Immature natural killer cell (primary cell): ENCODE measurements at regions not wholly inside any gene's neighbourhood (a gene's known extent, or its start where the extent isn't known, plus 50 kb on each side); places are given as distances from the start of the nearest gene placed in this dataset.
"Not testable (repeated sequence)": the region's sequence is repeated elsewhere in the genome, so short reads cannot be mapped to it uniquely, and the experiment has no call there.

Experiments used
- DNase-seq, 3 donors: peaks; one replicate each; pipeline ENCODE4 v3.0.0; 2022; ENCODE audit warnings: mixed read lengths in 1 of 3
- H3K27ac Mint-ChIP-seq, 6 donors: one replicate each; pipeline ENCODE4 v1.8.0; 2020; ENCODE audit warnings: mixed read lengths in 6 of 6, mild to moderate bottlenecking in 5 of 6, inconsistent platforms in 4 of 6, moderate library complexity in 3 of 6
- H3K27me3 Mint-ChIP-seq, 3 donors: one replicate each; pipeline ENCODE4 v1.8.0; 2020 to 2021; ENCODE audit warnings: low read depth in 3 of 3, mild to moderate bottlenecking in 3 of 3, mixed read lengths in 3 of 3, moderate library complexity in 3 of 3, inconsistent platforms in 1 of 3
- H3K36me3 Mint-ChIP-seq, 3 donors: one replicate each; pipeline ENCODE4 v1.8.0; 2020; ENCODE audit warnings: mixed read lengths in 3 of 3, inconsistent platforms in 2 of 3, mild to moderate bottlenecking in 2 of 3
- H3K4me1 Mint-ChIP-seq, 2 donors: one replicate each; pipeline ENCODE4 v1.8.0; 2020; ENCODE audit warnings: inconsistent platforms in 2 of 2, mild to moderate bottlenecking in 2 of 2, mixed read lengths in 2 of 2, moderate library complexity in 1 of 2
- H3K4me3 Mint-ChIP-seq, 5 donors: one replicate each; pipeline ENCODE4 v1.8.0; 2020; ENCODE audit warnings: mild to moderate bottlenecking in 5 of 5, mixed read lengths in 5 of 5, inconsistent platforms in 3 of 5, moderate library complexity in 3 of 5
- H3K9me3 Mint-ChIP-seq, 6 donors: one replicate each; pipeline ENCODE4 v1.8.0; 2020; ENCODE audit warnings: mild to moderate bottlenecking in 6 of 6, mixed read lengths in 6 of 6, inconsistent platforms in 4 of 6, moderate library complexity in 3 of 6

GRCh38 chr14:95597784-95598211 lies 62.9 kb downstream of the GLRX5 start:
- Mint-ChIP-seq H3K4me1 (no peaks in the 10 kb centered on the region), H3K9me3 (no peaks in the 10 kb centered on the region), H3K36me3 (no peaks in the 10 kb centered on the region), H3K4me3 (no peak overlapping the region), H3K27ac (no peak overlapping the region), H3K27me3 (peaks cover 2 to 10% (median 9%) of the 10 kb centered on the region in 3 donors)
- no peak for DNase-seq

GRCh38 chr14:95601650-95602049 lies 66.8 kb downstream of the GLRX5 start:
- Mint-ChIP-seq H3K27me3 (peaks cover 3 to 10% (median 9%) of the 10 kb centered on the region in 3 donors), H3K4me1 (no peaks in the 10 kb centered on the region), H3K36me3 (no peaks in the 10 kb centered on the region), H3K9me3 (peaks cover 0 to 1% (median 0%) of the 10 kb centered on the region in 6 donors), H3K27ac (no peak overlapping the region), H3K4me3 (no peak overlapping the region)
- no peak for DNase-seq

- H3K36me3 Mint-ChIP-seq: no peaks in the 10 kb centered on the region
- DNase-seq: no peak
- peaks cover 0 to 1% (median 0%) of the 10 kb centered on the region in 6 donors for H3K9me3 Mint-ChIP-seq
- no peaks in the 10 kb centered on the region for H3K4me1 Mint-ChIP-seq
- H3K4me3 Mint-ChIP-seq: no peak overlapping the region
- no peak overlapping the region for H3K27ac Mint-ChIP-seq
- peaks cover 3 to 10% (median 8%) of the 10 kb centered on the region in 3 donors for H3K27me3 Mint-ChIP-seq
Measured at GRCh38 chr14:95603415-95603814, 68.6 kb downstream of the GLRX5 start.

GRCh38 chr14:95606266-95606665 lies 71.4 kb downstream of the GLRX5 start:
- Mint-ChIP-seq H3K27me3 (peaks cover 1 to 14% (median 3%) of the 10 kb centered on the region in 3 donors), H3K36me3 (no peaks in the 10 kb centered on the region), H3K27ac (no peak overlapping the region), H3K4me3 (no peak overlapping the region), H3K9me3 (peaks cover 0 to 1% (median 0%) of the 10 kb centered on the region in 6 donors), H3K4me1 (no peaks in the 10 kb centered on the region)
- DNase-seq: no peak

- H3K27ac Mint-ChIP-seq: no peak overlapping the region
- peaks cover 3 to 19% (median 6%) of the 10 kb centered on the region in 3 donors for H3K27me3 Mint-ChIP-seq
- no peaks in the 10 kb centered on the region for H3K36me3 Mint-ChIP-seq
- H3K9me3 Mint-ChIP-seq: peaks cover 0 to 1% (median 0%) of the 10 kb centered on the region in 6 donors
- DNase-seq: no peak
- H3K4me1 Mint-ChIP-seq: no peaks in the 10 kb centered on the region
- H3K4me3 Mint-ChIP-seq: no peak overlapping the region
Measured at GRCh38 chr14:95608637-95609235, 73.9 kb downstream of the GLRX5 start.

GRCh38 chr14:95609398-95609990 lies 74.6 kb downstream of the GLRX5 start:
- DNase-seq: no peak
- H3K27me3 Mint-ChIP-seq: peaks cover 3 to 19% (median 6%) of the 10 kb centered on the region in 3 donors
- no peaks in the 10 kb centered on the region for H3K4me1 Mint-ChIP-seq
- H3K9me3 Mint-ChIP-seq: peaks cover 0 to 1% (median 0%) of the 10 kb centered on the region in 6 donors
- H3K36me3 Mint-ChIP-seq: no peaks in the 10 kb centered on the region
- no peak overlapping the region for H3K4me3 Mint-ChIP-seq
- no peak overlapping the region for H3K27ac Mint-ChIP-seq

- Mint-ChIP-seq H3K27ac (no peak overlapping the region), H3K36me3 (no peaks in the 10 kb centered on the region), H3K4me3 (no peak overlapping the region), H3K9me3 (no peaks in the 10 kb centered on the region), H3K4me1 (no peaks in the 10 kb centered on the region), H3K27me3 (peaks cover 3 to 19% (median 3%) of the 10 kb centered on the region in 3 donors)
- no peak for DNase-seq
Measured at GRCh38 chr14:95611293-95611880, 74.8 kb upstream of the TCL1B start.

GRCh38 chr14:95614349-95614748 lies 71.9 kb upstream of the TCL1B start:
- no peak for DNase-seq
- H3K36me3 Mint-ChIP-seq: no peaks in the 10 kb centered on the region
- H3K9me3 Mint-ChIP-seq: no peaks in the 10 kb centered on the region
- no peaks in the 10 kb centered on the region for H3K4me1 Mint-ChIP-seq
- H3K4me3 Mint-ChIP-seq: no peak overlapping the region
- H3K27me3 Mint-ChIP-seq: peaks cover 3 to 15% (median 3%) of the 10 kb centered on the region in 3 donors
- H3K27ac Mint-ChIP-seq: no peak overlapping the region

- Mint-ChIP-seq H3K9me3 (no peaks in the 10 kb centered on the region), H3K4me1 (no peaks in the 10 kb centered on the region), H3K27me3 (peaks cover 2 to 7% (median 6%) of the 10 kb centered on the region in 3 donors), H3K36me3 (no peaks in the 10 kb centered on the region), H3K27ac (no peak overlapping the region), H3K4me3 (no peak overlapping the region)
- DNase-seq: no peak
Measured at GRCh38 chr14:95616745-95617144, 69.5 kb upstream of the TCL1B start.

GRCh38 chr14:95619785-95620417 lies 66.3 kb upstream of the TCL1B start:
- H3K27ac Mint-ChIP-seq: peak overlapping the region in 1 of 6 donors; percentile 31
- DNase-seq: no peak
- no peaks in the 10 kb centered on the region for H3K36me3 Mint-ChIP-seq
- H3K4me3 Mint-ChIP-seq: peak overlapping the region in 1 of 5 donors; percentile 44
- no peaks in the 10 kb centered on the region for H3K9me3 Mint-ChIP-seq
- H3K27me3 Mint-ChIP-seq: peaks cover 2 to 3% (median 3%) of the 10 kb centered on the region in 3 donors
- H3K4me1 Mint-ChIP-seq: no peaks in the 10 kb centered on the region

- Mint-ChIP-seq H3K4me1 (no peaks in the 10 kb centered on the region), H3K27me3 (peaks cover 3 to 7% (median 5%) of the 10 kb centered on the region in 3 donors), H3K4me3 (peak overlapping the region in 2 of 5 donors; percentile 64 to 86), H3K36me3 (no peaks in the 10 kb centered on the region), H3K27ac (peak overlapping the region in 2 of 6 donors; percentile 75 to 79), H3K9me3 (peaks cover 0 to 3% (median 0%) of the 10 kb centered on the region in 6 donors)
- DNase-seq: peak in 1 of 3 donors; percentile 39
Measured at GRCh38 chr14:95620659-95621059, 65.6 kb upstream of the TCL1B start.

- Mint-ChIP-seq H3K27me3 (peaks cover 5 to 7% (median 6%) of the 10 kb centered on the region in 3 donors), H3K4me1 (no peaks in the 10 kb centered on the region), H3K36me3 (no peaks in the 10 kb centered on the region), H3K27ac (no peak overlapping the region), H3K9me3 (peaks cover 0 to 3% (median 0%) of the 10 kb centered on the region in 6 donors), H3K4me3 (no peak overlapping the region)
- DNase-seq: no peak
Measured at GRCh38 chr14:95623195-95623594, 63.0 kb upstream of the TCL1B start.

GRCh38 chr14:95625710-95626109 lies 60.5 kb upstream of the TCL1B start:
- H3K27ac Mint-ChIP-seq, H3K36me3 Mint-ChIP-seq, H3K27me3 Mint-ChIP-seq, H3K4me1 Mint-ChIP-seq, H3K9me3 Mint-ChIP-seq, H3K4me3 Mint-ChIP-seq, DNase-seq: not testable (repeated sequence)

- no peak for DNase-seq
- Mint-ChIP-seq H3K4me3 (no peak overlapping the region), H3K9me3 (peaks cover 0 to 3% (median 0%) of the 10 kb centered on the region in 6 donors), H3K27ac (no peak overlapping the region), H3K36me3 (no peaks in the 10 kb centered on the region), H3K27me3 (peaks cover 3 to 9% (median 4%) of the 10 kb centered on the region in 3 donors), H3K4me1 (no peaks in the 10 kb centered on the region)
Measured at GRCh38 chr14:95635051-95635450, 51.2 kb upstream of the TCL1B start.
